ENCODE measurements at regions not wholly inside any gene's neighbourhood (a gene's known extent, or its start where the extent isn't known, plus 50 kb on each side); places are given as distances from the start of the nearest gene placed in this dataset.

GRCh38 chr4:19438233-19438632, 813.5 kb upstream of the SLIT2 start:
- TF ChIP-seq CTCF (IDR thresholded peaks at IDR 0.05; ENCODE audit: low read depth, low read length, poor library complexity, severe bottlenecking), result no peak
- TF ChIP-seq EZH2phosphoT487 (IDR thresholded peaks at IDR 0.05; ENCODE audit: borderline replicate concordance, low read length), result no peak

All from DOHH2 (cell line).